Esophagus mucosa (tissue), 1 donor: ENCODE measurements at regions not wholly inside any gene's neighbourhood (a gene's known extent, or its start where the extent isn't known, plus 50 kb on each side); places are given as distances from the start of the nearest gene placed in this dataset.
"Not testable (repeated sequence)": the region's sequence is repeated elsewhere in the genome, so short reads cannot be mapped to it uniquely, and the experiment has no call there.

Experiments
- ATAC-seq: fragments of 200-7000 bp; cut with Tn5 transposase; one replicate; pipeline ENCODE4 v1.9.1; 2020
- donor health status: DM: yes; HTN: yes; CAD: no.

- no peak for ATAC-seq
Observed at GRCh38 chr6:48714250-48714649, 603.3 kb upstream of the PTCHD4 start.

DNA sequence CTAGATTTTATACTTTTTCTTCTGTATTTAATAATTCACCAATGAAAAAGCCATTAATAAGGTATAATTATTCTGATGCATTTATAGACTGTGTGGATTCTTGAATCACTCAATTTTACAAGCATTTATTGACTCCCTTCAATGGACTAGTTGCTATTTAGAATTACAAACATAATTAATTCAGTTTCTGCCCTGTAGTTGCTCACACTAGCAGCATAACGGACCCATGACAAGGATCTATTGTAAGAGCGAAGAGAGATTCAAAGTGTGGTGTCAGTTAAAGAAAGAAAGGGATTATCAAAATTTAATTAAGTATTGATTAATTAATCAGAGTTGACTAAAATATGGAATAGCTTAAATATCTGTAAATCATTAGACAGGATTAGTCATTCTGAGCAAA is 602.6 kb upstream of the PTCHD4 start:
- ATAC-seq, result no peak

GRCh38 chr6:48706310-48706709 is 595.3 kb upstream of the PTCHD4 start:
- no peak for ATAC-seq

GRCh38 chr6:48701572-48701971 is 590.6 kb upstream of the PTCHD4 start:
- no peak for ATAC-seq

DNA sequence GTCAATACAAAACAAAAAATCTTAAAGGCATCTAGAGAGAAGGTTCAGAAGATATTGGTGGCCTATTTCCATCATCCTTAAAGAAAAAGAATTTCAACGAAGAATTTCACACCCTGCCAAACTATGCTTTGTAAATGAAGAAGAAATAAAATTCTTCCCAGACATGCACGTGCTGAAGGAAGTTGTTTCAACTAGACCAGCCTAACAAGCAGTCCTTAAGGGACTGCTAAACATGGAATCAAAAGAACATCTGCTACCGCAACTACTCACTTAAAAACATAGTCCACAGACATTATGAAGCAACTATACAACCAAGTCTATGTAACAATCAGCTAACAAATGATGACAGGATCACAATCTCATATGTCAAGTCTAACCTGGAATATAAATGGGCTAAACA is 584.9 kb upstream of the PTCHD4 start:
- no peak for ATAC-seq

DNA sequence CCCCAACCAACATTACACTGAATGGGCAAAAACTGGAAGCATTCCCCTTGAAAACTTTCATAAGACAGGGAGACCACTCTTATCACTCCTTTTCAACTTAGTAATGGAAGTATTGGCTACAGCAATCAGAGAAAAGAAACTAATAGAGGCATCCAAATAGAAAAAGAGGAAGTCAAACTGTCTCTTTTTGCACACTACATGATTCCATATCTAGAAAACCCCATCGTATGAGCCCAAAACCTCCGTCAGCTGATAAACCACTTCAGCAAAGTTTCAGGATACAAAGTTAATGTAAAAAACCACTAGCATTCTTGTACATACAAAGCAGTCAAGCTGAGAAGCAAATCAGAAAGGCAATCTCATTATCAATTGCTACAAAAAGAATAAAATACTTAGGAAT is 580.4 kb upstream of the PTCHD4 start:
- no peak for ATAC-seq

DNA sequence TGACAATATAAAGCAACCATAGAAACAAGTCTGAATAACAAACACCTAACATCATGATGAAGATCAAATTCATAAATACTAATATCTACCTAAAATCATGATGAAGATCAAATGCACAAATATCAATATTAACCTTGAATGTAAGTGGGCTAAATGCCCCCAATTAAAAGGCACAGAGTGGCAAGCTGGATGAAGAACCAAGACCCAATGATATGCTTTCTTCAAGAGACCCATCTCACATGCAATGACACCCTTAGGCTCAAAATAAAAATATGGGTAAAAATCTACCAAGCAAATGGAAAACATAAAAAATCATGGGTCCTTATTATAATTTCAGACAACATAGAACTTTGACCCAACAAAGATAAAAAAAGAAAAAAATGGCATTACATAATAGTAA is 578.5 kb upstream of the PTCHD4 start:
- ATAC-seq, result no peak

- ATAC-seq, result no peak
Observed at GRCh38 chr6:48678390-48678789, 567.4 kb upstream of the PTCHD4 start.

DNA sequence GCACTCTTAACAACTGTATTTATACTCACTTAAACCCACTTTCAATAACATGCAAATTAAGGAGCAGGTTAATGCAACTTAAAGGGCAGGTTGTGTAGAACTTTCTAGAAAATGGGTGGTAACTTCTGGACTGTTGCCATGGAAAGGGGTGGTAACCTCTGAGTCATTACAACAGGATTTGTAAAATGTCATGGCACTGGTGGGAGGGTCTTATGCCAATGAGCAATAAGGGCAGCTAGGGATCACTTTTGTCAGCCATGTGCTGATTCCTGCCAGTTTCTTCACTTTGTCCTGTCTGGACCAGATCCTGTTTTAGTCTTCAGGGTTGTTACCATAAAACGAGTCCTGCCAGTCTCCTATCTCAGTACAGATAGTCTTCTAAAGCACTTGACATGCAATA is 560.5 kb upstream of the PTCHD4 start:
- peak; percentile 97 for ATAC-seq

DNA sequence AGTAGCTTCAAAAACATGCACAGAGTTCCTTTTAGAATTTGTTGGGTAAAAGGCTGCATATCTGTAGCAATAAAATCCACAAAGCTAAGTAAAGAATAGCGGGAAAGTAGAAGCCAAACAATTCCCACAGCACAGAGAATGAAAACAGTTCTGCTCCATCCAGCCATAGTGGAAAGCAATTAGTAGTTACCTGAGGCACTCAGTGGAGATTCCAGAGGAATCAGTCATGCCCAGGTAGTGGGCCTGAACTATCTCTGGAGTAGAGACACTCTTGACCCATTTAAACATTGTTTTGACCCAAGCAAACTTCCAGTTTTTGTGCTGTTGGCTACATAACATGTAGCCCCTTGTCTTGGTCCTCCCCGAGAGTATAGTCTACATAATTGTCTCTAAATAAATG is 559.5 kb upstream of the PTCHD4 start:
- no peak for ATAC-seq

DNA sequence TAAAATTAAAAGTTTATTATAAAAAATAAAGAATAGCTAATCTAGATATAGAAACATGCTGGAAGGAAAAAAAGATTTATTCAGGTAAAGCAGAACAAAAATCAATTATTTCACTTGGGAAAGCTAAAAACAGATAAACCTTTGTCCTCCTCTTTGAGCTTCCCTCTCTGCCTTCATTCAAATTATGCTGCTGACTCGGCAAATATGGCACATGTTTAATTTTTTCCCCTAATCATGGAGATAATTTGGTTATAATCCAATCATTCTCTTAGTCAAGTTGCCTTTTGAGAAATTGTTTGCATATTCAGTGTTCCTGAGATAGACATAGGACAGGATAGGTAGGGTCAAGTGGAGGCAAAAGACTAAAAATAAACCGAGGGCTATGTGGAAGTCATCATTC is 556.8 kb upstream of the PTCHD4 start:
- no peak for ATAC-seq

DNA sequence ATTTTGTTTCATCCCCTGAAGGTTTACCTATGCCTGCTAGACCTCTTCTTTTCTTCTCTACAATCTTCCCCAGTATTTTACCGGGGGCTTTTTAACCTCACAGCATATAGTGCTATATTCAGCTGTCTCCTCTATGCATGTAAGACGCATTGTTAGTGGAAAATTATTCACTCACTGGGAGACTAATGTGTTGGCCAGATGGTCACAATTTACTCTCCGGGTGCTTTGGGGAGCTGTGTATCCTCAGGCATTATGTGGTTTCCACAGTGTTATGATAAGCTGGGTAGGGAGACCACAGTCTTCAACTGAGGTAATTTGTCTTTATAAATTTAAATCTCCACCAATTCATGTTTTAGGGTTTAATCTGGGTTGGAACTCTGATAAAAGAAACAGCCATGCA is 553.8 kb upstream of the PTCHD4 start:
- ATAC-seq, result no peak

GRCh38 chr6:48658915-48659314 is 547.9 kb upstream of the PTCHD4 start:
- ATAC-seq, result peak; percentile 72

DNA sequence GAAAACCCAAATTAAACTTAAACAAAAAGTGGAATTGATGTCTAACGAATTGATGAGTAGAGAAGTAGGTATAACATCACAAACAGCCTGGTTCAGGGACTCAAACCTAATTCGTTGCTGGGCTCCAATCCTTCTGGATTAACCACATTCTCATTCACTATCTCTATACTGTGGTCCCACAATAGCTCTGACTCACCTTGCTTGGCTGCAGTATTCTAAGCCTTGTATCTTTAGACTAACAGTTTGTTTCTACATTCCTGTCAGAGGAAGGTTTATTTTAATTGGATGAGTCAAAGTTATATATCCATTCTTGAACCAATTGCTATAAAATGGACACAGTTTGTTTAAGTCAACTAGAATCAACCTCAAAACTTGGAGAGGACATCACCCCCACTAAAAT is 530.5 kb upstream of the PTCHD4 start:
- ATAC-seq, result no peak

- not testable (repeated sequence) for ATAC-seq
Observed at GRCh38 chr6:48638796-48639195, 527.8 kb upstream of the PTCHD4 start.

GRCh38 chr6:48630511-48630910 is 519.5 kb upstream of the PTCHD4 start:
- no peak for ATAC-seq

DNA sequence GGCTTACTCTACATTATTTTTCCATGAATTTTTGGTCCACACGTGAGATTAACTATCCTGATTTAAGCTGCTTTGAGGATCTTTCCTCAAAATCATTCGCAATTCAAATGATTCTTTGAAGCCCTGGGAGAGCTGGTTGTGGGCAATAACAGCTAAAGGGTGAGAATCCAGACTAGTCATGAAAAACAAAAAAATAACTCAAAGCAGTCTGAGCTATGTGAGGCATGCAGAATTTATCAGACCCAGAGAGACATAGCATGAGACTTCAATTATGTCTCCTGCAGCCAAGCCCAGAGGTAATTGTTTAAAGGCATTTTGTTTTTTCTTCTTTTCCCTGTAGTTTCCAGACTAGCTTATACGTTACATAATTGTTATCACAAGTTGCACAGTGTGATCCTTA is 517.3 kb upstream of the PTCHD4 start:
- no peak for ATAC-seq

GRCh38 chr6:48626421-48626820 is 515.4 kb upstream of the PTCHD4 start:
- ATAC-seq, result no peak

- no peak for ATAC-seq
Observed at GRCh38 chr6:48624631-48625030, 513.6 kb upstream of the PTCHD4 start.

DNA sequence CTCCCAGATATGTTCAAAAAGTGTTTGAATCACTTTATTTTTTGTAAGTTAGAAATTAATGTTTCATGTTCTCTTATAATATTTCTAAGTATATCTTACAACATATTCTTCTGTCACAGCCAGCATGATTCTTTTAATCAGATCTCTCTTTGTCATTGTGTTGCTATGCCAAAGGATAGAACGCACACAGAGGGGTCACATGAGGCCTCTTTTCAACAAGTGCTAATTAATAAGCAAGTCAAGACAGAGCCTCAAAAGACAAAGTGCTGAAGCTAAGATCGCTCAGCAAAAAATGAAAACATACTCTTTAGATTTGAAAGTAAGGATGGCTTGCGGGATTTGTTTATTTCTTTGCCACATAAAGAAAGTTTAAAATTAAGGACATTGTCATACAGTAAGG is 508.8 kb upstream of the PTCHD4 start:
- ATAC-seq, result no peak

DNA sequence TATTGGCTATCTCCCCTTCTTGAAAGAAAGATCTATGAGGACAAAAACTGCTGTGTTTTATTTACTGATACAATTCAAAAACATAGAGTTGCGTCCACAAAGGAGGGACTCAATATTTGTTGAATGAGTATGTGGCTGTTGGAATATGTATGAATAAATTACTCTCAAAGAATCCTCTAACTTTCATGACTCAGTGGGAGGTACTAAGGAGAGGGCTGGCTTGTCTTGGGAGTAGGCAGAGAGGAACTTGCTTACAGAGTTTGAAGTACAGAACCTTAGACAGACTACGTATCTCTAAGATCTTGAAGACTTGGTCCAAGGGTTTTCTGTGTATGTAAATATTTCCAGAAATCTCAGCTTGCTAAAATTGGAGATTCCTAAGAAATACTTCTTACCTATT is 504.0 kb upstream of the PTCHD4 start:
- ATAC-seq, result peak; percentile 65

DNA sequence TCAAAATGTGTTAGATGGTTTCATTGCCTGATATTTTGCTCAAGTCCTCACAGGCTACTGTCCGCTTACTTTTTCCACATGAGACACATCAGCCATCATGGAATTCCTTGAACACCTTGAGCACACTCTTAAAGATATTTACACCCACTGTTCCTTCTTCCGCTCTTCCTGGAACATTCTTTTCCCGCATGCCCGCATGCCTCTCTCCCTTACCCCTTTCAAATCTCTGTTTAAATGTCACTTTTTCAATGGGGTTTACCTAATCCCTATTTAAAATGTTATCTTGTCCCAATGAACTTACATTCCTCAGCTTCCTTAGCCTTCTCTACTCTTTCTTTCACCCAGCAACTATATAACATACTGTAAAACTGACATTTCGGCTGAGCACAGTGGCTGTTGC is 503.3 kb upstream of the PTCHD4 start:
- no peak for ATAC-seq

DNA sequence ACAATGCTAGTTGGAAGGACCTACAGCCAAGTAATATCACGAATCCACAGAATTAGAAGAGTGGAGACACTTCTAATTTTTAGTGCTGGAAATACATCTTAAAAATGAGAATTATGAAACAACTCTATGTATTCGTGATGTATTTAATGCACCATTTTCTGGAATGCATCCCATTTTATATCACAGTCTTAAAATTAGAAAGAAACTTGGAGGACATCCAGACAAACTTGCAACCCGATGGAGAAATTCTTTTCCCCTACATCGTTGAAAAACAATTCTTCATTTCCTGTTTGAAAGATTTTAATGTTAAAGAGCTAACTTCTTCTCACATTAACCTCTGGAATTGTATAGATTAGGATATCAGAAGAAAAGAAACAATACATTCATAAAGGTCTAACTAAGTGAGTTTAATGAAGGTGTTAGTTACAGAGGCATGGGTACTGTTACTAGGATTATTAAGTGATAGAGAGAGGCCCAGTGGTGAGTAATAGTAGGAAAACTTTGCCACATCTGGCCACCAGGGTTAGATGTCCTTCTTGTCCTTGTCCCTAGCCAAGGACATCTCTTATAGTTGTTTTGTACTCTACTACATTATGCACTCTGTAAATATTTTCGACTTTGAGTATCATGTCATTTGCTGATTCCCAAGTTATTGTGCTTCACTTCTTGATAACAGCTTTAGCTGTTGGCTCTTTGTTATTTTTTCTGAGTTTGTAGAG is 502.4 kb upstream of the PTCHD4 start:
- no peak for ATAC-seq

DNA sequence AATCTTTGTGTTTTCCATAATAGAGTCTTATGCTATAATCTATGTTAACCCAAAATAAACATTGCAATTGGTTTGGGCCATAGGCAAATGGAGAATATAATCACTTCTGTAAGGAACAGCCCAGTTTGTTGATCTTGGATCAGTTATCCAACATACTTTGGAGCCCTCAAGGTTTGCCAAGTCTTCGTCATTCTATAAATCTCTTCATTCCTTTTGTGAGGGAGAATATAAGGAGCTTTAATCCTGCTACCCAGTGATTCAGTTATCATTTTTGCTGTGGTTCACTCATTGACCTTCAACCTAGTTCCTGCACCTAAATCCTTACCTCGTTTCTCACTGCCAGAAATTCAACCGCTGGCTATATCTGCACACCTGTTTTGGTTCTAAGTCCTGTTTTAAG is 500.3 kb upstream of the PTCHD4 start:
- ATAC-seq, result peak; percentile 82

DNA sequence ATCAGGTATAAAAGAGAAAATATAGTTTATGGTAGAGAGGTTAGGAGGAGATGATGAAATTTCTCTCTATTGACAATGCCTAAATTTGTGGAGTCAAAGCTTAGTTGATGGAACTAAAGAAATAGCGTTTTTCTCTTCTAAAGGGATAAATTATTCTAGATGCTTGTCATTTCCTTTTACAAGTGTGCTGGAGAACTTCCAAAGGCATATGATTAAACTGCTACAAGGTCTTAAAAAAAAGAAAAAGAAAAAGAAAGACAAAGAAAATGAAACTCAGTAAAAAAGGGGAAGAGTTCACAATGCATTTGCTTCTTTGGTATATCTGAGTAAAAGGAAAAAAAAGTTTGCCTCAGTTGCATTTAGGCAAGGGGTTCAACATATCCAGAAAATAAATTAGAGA is 499.8 kb upstream of the PTCHD4 start:
- ATAC-seq, result no peak
